Endothelial cell of umbilical vein (primary cell): ENCODE measurements at regions not wholly inside any gene's neighbourhood (a gene's known extent, or its start where the extent isn't known, plus 50 kb on each side); places are given as distances from the start of the nearest gene placed in this dataset.

ENCODE experiments used
- BruUV-seq: library from RNA; stranded (reverse); fragments of 400-500 nt; replicated peaks from 2 replicates; lab custom pipeline; 2021; lab: Mats Ljungman, UMichigan
- CTCF ChIA-PET: fragments of 300-600, 350-600 bp; sonication (Branson Sonifier 250); formaldehyde crosslinking; loops from one replicate; lab custom pipeline; 2021; ENCODE audit warnings: antibody characterized with exemption, inconsistent platforms; lab: Charles Lee
- POLR2A ChIA-PET: fragments of 300-600, 350-600 bp; sonication (Branson Sonifier 250); formaldehyde crosslinking; loops from one replicate; lab custom pipeline; 2021; ENCODE audit warnings: antibody characterized with exemption, inconsistent platforms; lab: Charles Lee
- DNase-seq: peaks from one replicate; pipeline ENCODE4 v3.0.0-alpha.2; 2011; ENCODE audit warnings: low read depth, low spot score
- FAIRE-seq: peaks from 2 replicates; lab custom pipeline; 2011; peaks lifted over from hg19 to GRCh38; lab: Jason Lieb, UNC
- H2AFZ ChIP-seq: 2 replicates; pipeline ENCODE4 v1.6.0; 2012; ENCODE audit warnings: low read depth, low read length, control low read depth, inconsistent platforms
- H3K27ac ChIP-seq: 2 replicates; pipeline ENCODE4 v1.5.1; 2011; ENCODE audit warnings: low read depth, mild to moderate bottlenecking, control low read depth, low read length, moderate library complexity; ENCODE audit not compliant: insufficient read depth
- H3K27me3 ChIP-seq, 2 experiments: 2 replicates each; pipeline versions ENCODE4 v1.6.0 to v1.6.1; 2011; ENCODE audit warnings: low read length in 2 of 2, mixed read lengths in 1 of 2; ENCODE audit not compliant: control insufficient read depth in 2 of 2, insufficient read depth in 2 of 2
- H3K36me3 ChIP-seq, 2 experiments: 2 replicates in 1 of 2; 3 replicates in 1 of 2; pipeline ENCODE4 v1.5.1; 2011; ENCODE audit warnings: low read length in 2 of 2, mild to moderate bottlenecking in 1 of 2, moderate library complexity in 1 of 2; ENCODE audit not compliant: control insufficient read depth in 2 of 2, insufficient read depth in 2 of 2; ENCODE audit errors: extremely low read depth in 1 of 2
- H3K4me1 ChIP-seq: 3 replicates; pipeline ENCODE4 v1.5.1; 2011; ENCODE audit warnings: mild to moderate bottlenecking, low read length; ENCODE audit not compliant: control insufficient read depth, insufficient read depth; ENCODE audit errors: extremely low read depth
- H3K4me2 ChIP-seq: 2 replicates; pipeline ENCODE4 v1.6.1; 2011; ENCODE audit warnings: low read length, control low read depth, mixed read lengths; ENCODE audit not compliant: insufficient read depth
- H3K4me3 ChIP-seq, 3 experiments: fragments of 200-600 bp in 1 of 3; sonication (generic), shearing (Covaris generic) in 1 of 3; replicated peaks in 1 of 3; 2 replicates each; pipeline ENCODE4 v1.5.1; 2011 to 2016; ENCODE audit warnings: control low read depth in 3 of 3, low read length in 3 of 3, mild to moderate bottlenecking in 2 of 3, inconsistent platforms in 1 of 3, low read depth in 1 of 3, moderate library complexity in 1 of 3; ENCODE audit not compliant: insufficient read depth in 1 of 3
- H3K79me2 ChIP-seq: 2 replicates; pipeline ENCODE4 v1.6.0; 2012; ENCODE audit warnings: low read length, inconsistent platforms; ENCODE audit not compliant: control insufficient read depth, insufficient read depth
- H3K9ac ChIP-seq: replicated peaks from 2 replicates; pipeline ENCODE3; 2011; ENCODE audit warnings: low read length, control low read depth; ENCODE audit not compliant: insufficient read depth; ENCODE audit errors: extremely low read depth
- H3K9me1 ChIP-seq: replicated peaks from 3 replicates; pipeline ENCODE4 v1.6.0; 2011; ENCODE audit warnings: mild to moderate bottlenecking, low read length; ENCODE audit not compliant: control insufficient read depth, insufficient read depth; ENCODE audit errors: extremely low read depth
- H3K9me3 ChIP-seq: replicated peaks from 2 replicates; pipeline ENCODE4 v1.5.1; 2012; ENCODE audit warnings: low read length, inconsistent platforms; ENCODE audit not compliant: control insufficient read depth, insufficient read depth
- H4K20me1 ChIP-seq: replicated peaks from 2 replicates; pipeline ENCODE3; 2011; ENCODE audit warnings: mild to moderate bottlenecking, low read length; ENCODE audit not compliant: control insufficient read depth, insufficient read depth; ENCODE audit errors: extremely low read depth
- CTCF ChIP-seq, 2 donors: IDR thresholded peaks; 1 replicate in 1 of 2; 2 replicates in 1 of 2; pipeline ENCODE4 v1.5.1; 2011; ENCODE audit warnings: low read length in 2 of 2, mild to moderate bottlenecking in 2 of 2, moderate library complexity in 2 of 2, control low read depth in 1 of 2, inconsistent platforms in 1 of 2, low read depth in 1 of 2; ENCODE audit not compliant: insufficient read depth in 1 of 2; ENCODE audit errors: extremely low read depth in 1 of 2
- EZH2 ChIP-seq: IDR thresholded peaks from 2 replicates; pipeline ENCODE4 v1.6.1; 2012; ENCODE audit warnings: borderline replicate concordance, low read depth, mild to moderate bottlenecking, moderate library complexity, low read length, inconsistent platforms; ENCODE audit not compliant: severe bottlenecking
- FOS ChIP-seq: IDR thresholded peaks from 2 replicates; pipeline ENCODE4 v1.6.1; 2011; ENCODE audit warnings: mild to moderate bottlenecking, low read length, moderate library complexity, borderline replicate concordance; ENCODE audit not compliant: insufficient read depth
- GATA2 ChIP-seq: IDR thresholded peaks from 2 replicates; pipeline ENCODE4 v1.7.0; 2011; ENCODE audit warnings: low read depth, mild to moderate bottlenecking, moderate library complexity, mixed read lengths, low read length; ENCODE audit not compliant: insufficient read length, insufficient read depth
- JUN ChIP-seq: IDR thresholded peaks from 2 replicates; pipeline ENCODE4 v1.6.1; 2011; ENCODE audit warnings: borderline replicate concordance, low read depth; ENCODE audit not compliant: insufficient read length, insufficient read depth
- MAX ChIP-seq: IDR thresholded peaks from 2 replicates; pipeline ENCODE4 v1.6.1; 2011; ENCODE audit not compliant: insufficient read depth, insufficient read length
- MYC ChIP-seq: IDR thresholded peaks from one replicate; pipeline ENCODE4 v1.6.1; 2011; ENCODE audit warnings: mild to moderate bottlenecking, low read depth, low read length
- POLR2A ChIP-seq: IDR thresholded peaks from 2 replicates; pipeline ENCODE4 v1.6.1; 2012; ENCODE audit warnings: low read depth, mild to moderate bottlenecking, control low read depth, low read length
- POLR2AphosphoS5 ChIP-seq: IDR thresholded peaks from 2 replicates; pipeline ENCODE4 v1.6.1; 2012; ENCODE audit warnings: low read depth, mild to moderate bottlenecking, control low read depth, low read length, moderate library complexity; ENCODE audit not compliant: insufficient read depth
- dilution Hi-C: fragments of 300-500 bp; cut with MboI; formaldehyde crosslinking; loops from one replicate; pipeline ENCODE4 v1.15.0; 2019; ENCODE audit warnings: low sequenced_read_pairs; ENCODE audit not compliant: extremely low pct_ligation_motif_present
- intact Hi-C: fragments of 100-400 bp; cut with micrococcal nuclease; formaldehyde crosslinking; loops from one replicate; pipeline ENCODE4 v1.10.0; 2022

GRCh38 chr1:5601516-5601915, 390.7 kb downstream of the NPHP4 start:
- Histone ChIP-seq H4K20me1 (no peaks in the 10 kb centered on the region), H3K9me3 (peaks cover 4% of the 10 kb centered on the region), H3K79me2 (no peaks in the 10 kb centered on the region), H3K27me3 (no peaks in the 10 kb centered on the region), H3K4me1 (no peaks in the 10 kb centered on the region), H3K4me3 (no peak overlapping the region), H3K36me3 (no peaks in the 10 kb centered on the region), H3K4me2 (no peak overlapping the region), H2AFZ (no peak overlapping the region), H3K9me1 (no peaks in the 10 kb centered on the region), H3K9ac (no peak overlapping the region), H3K27ac (no peak overlapping the region)
- FAIRE-seq (no peak), DNase-seq (no peak)
- no TSS peak for BruUV-seq
- CTCF ChIA-PET = no interaction called here
- intact Hi-C loops (no loop called here), dilution Hi-C loops (no loop called here)
- TF ChIP-seq JUN = no peak
- TF ChIP-seq EZH2 = no peak
- no peak for TF ChIP-seq MAX
- TF ChIP-seq MYC = no peak
- no peak for TF ChIP-seq CTCF (IDR thresholded peaks at IDR 0.05; ENCODE audit: extremely low read depth in 1 of 2, insufficient read depth in 1 of 2, low read depth in 1 of 2, low read length in 2 of 2)
- TF ChIP-seq FOS = no peak
- TF ChIP-seq GATA2 = no peak
- TF ChIP-seq POLR2A = no peak
- no peak for TF ChIP-seq POLR2AphosphoS5
- POLR2A ChIA-PET = no interaction called here
